ENCODE measurements at regions not wholly inside any gene's neighbourhood (a gene's known extent, or its start where the extent isn't known, plus 50 kb on each side); places are given as distances from the start of the nearest gene placed in this dataset.

DNA sequence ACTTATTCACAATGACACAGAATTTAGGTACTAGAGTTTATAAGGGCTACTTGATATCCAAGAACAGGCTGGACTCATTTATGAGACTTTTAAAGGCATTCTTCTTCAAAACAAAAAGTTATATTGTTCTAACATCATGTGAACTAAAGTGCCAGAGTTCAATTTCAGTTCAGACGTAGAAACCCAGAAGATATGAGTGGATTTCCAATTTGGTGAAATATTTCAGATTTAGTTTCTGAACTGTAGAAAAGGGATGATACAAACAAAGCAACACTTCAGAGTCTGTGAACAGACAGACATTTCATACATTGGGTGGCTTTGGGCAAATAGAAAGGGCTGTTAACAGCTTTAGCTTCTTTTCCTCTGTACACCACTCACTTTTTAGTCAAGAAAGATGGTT lies 384.0 kb downstream of the NR2F1-AS1 start:
- Histone ChIP-seq H3K36me3 (replicated peaks in 1 of 2; ENCODE audit: control extremely low read depth in 1 of 2, control insufficient read depth in 1 of 2, extremely low read depth in 1 of 2, insufficient read depth in 2 of 2, low read length in 1 of 2) (no peaks in the 10 kb centered on the region), H3K9me3 (ENCODE audit: control extremely low read depth in 1 of 3, control insufficient read depth in 2 of 3, insufficient read depth in 1 of 3, low read length in 2 of 3) (no peaks in the 10 kb centered on the region), H4K20me1 (ENCODE audit: control insufficient read depth, insufficient read depth, low read length, poor library complexity, severe bottlenecking) (no peaks in the 10 kb centered on the region), H3K9ac (ENCODE audit: low read length) (no peak overlapping the region), H3K4me3 (ENCODE audit: control extremely low read depth in 1 of 5, extremely low read depth in 1 of 5, insufficient read depth in 1 of 5, low read depth in 2 of 5, low read length in 4 of 5) (no peak overlapping the region), H2AFZ (ENCODE audit: insufficient read depth, low read depth, low read length, poor library complexity, severe bottlenecking) (no peak overlapping the region), H3K4me1 (ENCODE audit: control insufficient read depth in 2 of 2, insufficient read depth in 2 of 2, low read length in 2 of 2) (no peaks in the 10 kb centered on the region), H3K79me2 (ENCODE audit: control insufficient read depth, insufficient read depth, low read length) (no peaks in the 10 kb centered on the region), H3K27ac (ENCODE audit: low read length in 2 of 2) (no peak overlapping the region), H3K27me3 (replicated peaks in 1 of 4; ENCODE audit: control extremely low read depth in 1 of 4, control insufficient read depth in 3 of 4, insufficient read depth in 4 of 4, low read length in 3 of 4) (no peaks in the 10 kb centered on the region), H3K4me2 (replicated peaks; ENCODE audit: low read depth, low read length, poor library complexity, severe bottlenecking) (no peak overlapping the region)
- ChIA-PET CTCF (no interaction called here), POLR2A (no interaction called here)
- ATAC-seq (ENCODE audit: low read depth) (no peak), DNase-seq (no peak)
- no peaks in the 10 kb centered on the region for H3K4me1 Mint-ChIP-seq
- H3K9me3 Mint-ChIP-seq (ENCODE audit: insufficient read depth) = peaks cover 3% of the 10 kb centered on the region
- no CpG with 5 or more reads among the region's 1 CpG for WGBS (ENCODE audit: insufficient coverage)
- H3K27me3 Mint-ChIP-seq = no peaks in the 10 kb centered on the region
- H3K4me3 Mint-ChIP-seq = no peak overlapping the region
- no peak for TF ChIP-seq EZH2 (IDR thresholded peaks at IDR 0.05; ENCODE audit: borderline replicate concordance, insufficient read depth, low read depth, low read length, poor library complexity, severe bottlenecking)
- TF ChIP-seq, protein P1, sequence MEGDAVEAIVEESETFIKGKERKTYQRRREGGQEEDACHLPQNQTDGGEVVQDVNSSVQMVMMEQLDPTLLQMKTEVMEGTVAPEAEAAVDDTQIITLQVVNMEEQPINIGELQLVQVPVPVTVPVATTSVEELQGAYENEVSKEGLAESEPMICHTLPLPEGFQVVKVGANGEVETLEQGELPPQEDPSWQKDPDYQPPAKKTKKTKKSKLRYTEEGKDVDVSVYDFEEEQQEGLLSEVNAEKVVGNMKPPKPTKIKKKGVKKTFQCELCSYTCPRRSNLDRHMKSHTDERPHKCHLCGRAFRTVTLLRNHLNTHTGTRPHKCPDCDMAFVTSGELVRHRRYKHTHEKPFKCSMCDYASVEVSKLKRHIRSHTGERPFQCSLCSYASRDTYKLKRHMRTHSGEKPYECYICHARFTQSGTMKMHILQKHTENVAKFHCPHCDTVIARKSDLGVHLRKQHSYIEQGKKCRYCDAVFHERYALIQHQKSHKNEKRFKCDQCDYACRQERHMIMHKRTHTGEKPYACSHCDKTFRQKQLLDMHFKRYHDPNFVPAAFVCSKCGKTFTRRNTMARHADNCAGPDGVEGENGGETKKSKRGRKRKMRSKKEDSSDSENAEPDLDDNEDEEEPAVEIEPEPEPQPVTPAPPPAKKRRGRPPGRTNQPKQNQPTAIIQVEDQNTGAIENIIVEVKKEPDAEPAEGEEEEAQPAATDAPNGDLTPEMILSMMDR (IDR thresholded peaks at IDR 0.05) = no peak
- intact Hi-C loops (cut with micrococcal nuclease) = no loop called here
- H3K27ac Mint-ChIP-seq = no peak overlapping the region

DNA sequence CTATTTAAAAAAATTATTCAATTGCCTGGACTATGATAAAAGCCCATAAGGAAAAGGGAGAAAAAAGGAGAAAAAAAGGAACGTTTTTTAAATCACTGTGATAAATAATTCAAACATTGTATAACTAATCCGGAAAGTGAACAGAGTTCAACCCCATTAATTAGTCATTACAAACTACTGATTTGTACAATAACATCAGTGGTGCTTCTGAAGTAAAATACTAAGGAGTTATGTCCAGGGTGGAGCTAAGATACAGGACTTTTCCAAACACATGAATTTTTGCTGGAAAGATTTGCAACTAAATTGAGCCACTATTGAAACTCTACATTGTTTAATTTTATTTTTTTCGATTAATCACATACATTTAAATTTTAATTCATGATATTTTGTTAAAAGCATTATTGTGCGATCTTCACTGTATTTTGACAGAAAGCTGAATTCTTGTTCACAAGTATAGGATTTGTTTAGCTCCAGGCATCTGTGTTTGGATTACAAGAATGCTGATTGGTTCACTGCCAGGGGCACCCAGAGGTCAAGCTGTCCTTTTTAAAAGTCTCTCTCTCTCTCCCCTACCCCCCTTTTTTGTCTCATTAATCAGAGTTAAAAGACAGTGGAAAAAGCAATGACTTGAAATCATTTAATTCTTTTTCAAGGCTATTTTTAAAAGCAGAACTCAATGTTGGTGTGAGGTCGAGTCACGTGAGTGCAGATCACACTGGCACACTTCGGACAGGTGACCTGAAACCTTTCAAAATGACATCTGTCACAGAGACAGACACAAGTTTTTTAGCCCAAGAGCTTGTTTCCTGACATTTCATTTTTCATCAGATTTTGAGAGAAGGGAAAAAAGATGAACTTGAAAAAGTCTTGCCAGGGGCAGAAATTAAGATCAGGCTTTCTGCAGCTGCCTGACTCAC lies 387.3 kb downstream of the NR2F1-AS1 start:
- TF ChIP-seq, protein P1 (IDR thresholded peaks at IDR 0.05) = no peak
- no peak for TF ChIP-seq EZH2 (IDR thresholded peaks at IDR 0.05; ENCODE audit: borderline replicate concordance, insufficient read depth, low read depth, low read length, poor library complexity, severe bottlenecking)
- H3K4me1 Mint-ChIP-seq = no peaks in the 10 kb centered on the region

More for the DNA sequence above, 387.3 kb downstream of the NR2F1-AS1 start:
- no peaks in the 10 kb centered on the region for H4K20me1 ChIP-seq (ENCODE audit: control insufficient read depth, insufficient read depth, low read length, poor library complexity, severe bottlenecking)
- ATAC-seq (ENCODE audit: low read depth) (no peak), DNase-seq (no peak)
- H3K27me3 ChIP-seq (replicated peaks in 1 of 4; ENCODE audit: control extremely low read depth in 1 of 4, control insufficient read depth in 3 of 4, insufficient read depth in 4 of 4, low read length in 3 of 4) = no peaks in the 10 kb centered on the region
- H2AFZ ChIP-seq (ENCODE audit: insufficient read depth, low read depth, low read length, poor library complexity, severe bottlenecking) = no peak overlapping the region
- H3K27ac ChIP-seq (ENCODE audit: low read length in 2 of 2) = no peak overlapping the region
- CTCF ChIA-PET = no interaction called here
- H3K79me2 ChIP-seq (ENCODE audit: control insufficient read depth, insufficient read depth, low read length) = no peaks in the 10 kb centered on the region
- no peak overlapping the region for H3K27ac Mint-ChIP-seq
- POLR2A ChIA-PET = no interaction called here
- intact Hi-C loops (cut with micrococcal nuclease) = no loop called here
- H3K36me3 ChIP-seq (replicated peaks in 1 of 2; ENCODE audit: control extremely low read depth in 1 of 2, control insufficient read depth in 1 of 2, extremely low read depth in 1 of 2, insufficient read depth in 2 of 2, low read length in 1 of 2) = no peaks in the 10 kb centered on the region
- no peak overlapping the region for H3K4me3 ChIP-seq (ENCODE audit: control extremely low read depth in 1 of 5, extremely low read depth in 1 of 5, insufficient read depth in 1 of 5, low read depth in 2 of 5, low read length in 4 of 5)
- H3K4me1 ChIP-seq (ENCODE audit: control insufficient read depth in 2 of 2, insufficient read depth in 2 of 2, low read length in 2 of 2) = no peaks in the 10 kb centered on the region
- H3K9ac ChIP-seq (ENCODE audit: low read length) = no peak overlapping the region
- H3K4me3 Mint-ChIP-seq = no peak overlapping the region
- no peaks in the 10 kb centered on the region for H3K9me3 ChIP-seq (ENCODE audit: control extremely low read depth in 1 of 3, control insufficient read depth in 2 of 3, insufficient read depth in 1 of 3, low read length in 2 of 3)
- no peak overlapping the region for H3K4me2 ChIP-seq (replicated peaks; ENCODE audit: low read depth, low read length, poor library complexity, severe bottlenecking)
- H3K9me3 Mint-ChIP-seq (ENCODE audit: insufficient read depth) = peaks cover 3% of the 10 kb centered on the region
- WGBS (ENCODE audit: insufficient coverage) = no CpG with 5 or more reads among the region's 7 CpGs
- H3K27me3 Mint-ChIP-seq = no peaks in the 10 kb centered on the region

Data from B cell (primary cell).